ENCODE measurements at regions not wholly inside any gene's neighbourhood (a gene's known extent, or its start where the extent isn't known, plus 50 kb on each side); places are given as distances from the start of the nearest gene placed in this dataset.

DNA sequence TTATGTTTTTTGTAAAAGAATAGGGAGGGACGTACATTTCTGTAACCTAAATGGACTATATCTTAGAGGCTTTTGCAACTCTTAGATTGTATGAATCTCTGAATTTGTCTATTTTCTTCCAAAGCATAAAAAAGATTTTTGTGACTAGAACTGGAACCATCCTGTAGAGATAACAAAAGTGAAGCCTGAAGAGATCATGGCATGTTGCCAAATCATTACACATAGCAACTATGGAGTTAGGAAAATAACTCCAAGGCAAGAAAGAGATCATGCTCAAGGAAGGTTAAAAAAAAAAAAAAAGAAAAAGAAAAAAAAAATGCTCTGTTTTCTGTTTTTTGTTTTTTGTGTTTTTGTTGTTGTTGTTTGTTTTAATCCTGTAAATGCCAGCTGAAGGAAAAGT lies 567.7 kb upstream of the ZWINT start:
- DNase-seq (ENCODE audit: insufficient read length, low spot score), result no peak
- FAIRE-seq, result no peak
- TF ChIP-seq, protein P1, sequence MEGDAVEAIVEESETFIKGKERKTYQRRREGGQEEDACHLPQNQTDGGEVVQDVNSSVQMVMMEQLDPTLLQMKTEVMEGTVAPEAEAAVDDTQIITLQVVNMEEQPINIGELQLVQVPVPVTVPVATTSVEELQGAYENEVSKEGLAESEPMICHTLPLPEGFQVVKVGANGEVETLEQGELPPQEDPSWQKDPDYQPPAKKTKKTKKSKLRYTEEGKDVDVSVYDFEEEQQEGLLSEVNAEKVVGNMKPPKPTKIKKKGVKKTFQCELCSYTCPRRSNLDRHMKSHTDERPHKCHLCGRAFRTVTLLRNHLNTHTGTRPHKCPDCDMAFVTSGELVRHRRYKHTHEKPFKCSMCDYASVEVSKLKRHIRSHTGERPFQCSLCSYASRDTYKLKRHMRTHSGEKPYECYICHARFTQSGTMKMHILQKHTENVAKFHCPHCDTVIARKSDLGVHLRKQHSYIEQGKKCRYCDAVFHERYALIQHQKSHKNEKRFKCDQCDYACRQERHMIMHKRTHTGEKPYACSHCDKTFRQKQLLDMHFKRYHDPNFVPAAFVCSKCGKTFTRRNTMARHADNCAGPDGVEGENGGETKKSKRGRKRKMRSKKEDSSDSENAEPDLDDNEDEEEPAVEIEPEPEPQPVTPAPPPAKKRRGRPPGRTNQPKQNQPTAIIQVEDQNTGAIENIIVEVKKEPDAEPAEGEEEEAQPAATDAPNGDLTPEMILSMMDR (IDR thresholded peaks at IDR 0.05; ENCODE audit: insufficient read depth, missing control alignments), result no peak

DNA sequence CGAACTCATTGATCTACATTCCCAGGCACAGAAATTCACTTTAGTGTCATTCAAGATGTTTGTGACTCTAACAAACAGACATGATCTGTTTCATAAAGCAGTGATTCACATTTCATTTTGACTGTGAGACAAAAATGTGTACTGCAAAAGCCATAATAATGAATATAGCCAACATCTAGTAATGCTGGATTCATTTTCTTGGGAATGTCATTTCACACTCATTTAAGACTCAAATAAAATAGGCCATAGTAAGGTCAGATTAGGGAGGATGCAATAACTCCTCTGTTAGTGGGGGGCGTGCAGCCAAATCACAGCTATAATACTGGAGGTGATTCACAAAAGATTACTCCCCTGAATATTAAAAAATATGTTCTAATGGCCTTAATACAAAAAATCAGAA lies 566.6 kb upstream of the ZWINT start:
- FAIRE-seq (no peak), DNase-seq (ENCODE audit: insufficient read length, low spot score) (no peak)
- TF ChIP-seq, protein P1 (IDR thresholded peaks at IDR 0.05; ENCODE audit: insufficient read depth, missing control alignments), result no peak

DNA sequence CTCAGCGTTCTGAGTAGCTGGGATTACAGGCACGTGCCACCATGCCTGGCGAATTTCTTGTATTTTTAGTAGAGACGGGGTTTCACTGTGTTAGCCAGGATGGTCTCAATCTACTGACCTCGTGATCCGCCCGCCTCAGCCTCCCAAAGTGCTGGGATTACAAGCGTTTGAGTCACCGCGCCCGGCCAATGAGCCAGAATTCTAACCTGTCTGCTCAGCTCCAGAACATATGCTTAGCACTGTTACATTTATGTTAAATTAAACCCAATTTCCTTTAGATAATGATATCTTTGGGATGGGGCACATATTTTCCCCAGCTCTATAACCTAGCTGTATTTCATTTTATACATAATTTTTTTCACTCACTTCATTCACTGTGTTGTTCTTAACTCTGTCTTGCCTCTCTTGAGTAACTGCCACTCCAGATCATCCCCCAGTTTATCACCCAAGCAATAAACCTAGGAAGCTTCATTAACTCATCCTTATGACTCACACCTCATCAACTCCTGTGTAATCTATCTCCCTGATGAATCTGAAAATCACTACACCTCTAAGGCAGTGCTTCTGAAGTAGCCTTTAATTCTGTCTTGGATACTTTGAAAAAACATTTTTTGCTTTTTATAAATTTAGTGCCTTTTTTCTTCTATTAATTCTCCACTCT lies 559.7 kb upstream of the ZWINT start:
- TF ChIP-seq, protein P1 (IDR thresholded peaks at IDR 0.05; ENCODE audit: insufficient read depth, missing control alignments), result no peak
- FAIRE-seq (no peak), DNase-seq (ENCODE audit: insufficient read length, low spot score) (no peak)

DNA sequence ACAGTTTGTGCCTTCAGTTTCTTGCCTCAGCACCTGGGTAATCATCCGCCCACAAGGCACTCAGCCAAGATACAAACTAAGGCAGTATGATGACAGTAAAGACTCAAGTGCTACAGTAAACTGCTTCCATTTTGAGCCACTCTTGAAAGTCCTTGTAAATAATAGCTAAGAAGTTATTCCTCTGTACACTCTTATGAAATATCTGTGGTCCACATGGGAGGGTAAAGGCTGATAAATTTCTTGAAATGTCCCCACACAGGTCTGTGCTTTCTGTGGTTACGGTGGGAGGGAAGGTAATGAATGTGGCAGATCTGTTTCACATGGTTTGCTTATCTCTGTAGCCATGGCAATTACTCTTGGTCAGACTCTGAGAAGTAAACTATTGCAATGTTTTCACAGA lies 551.0 kb upstream of the ZWINT start:
- TF ChIP-seq, protein P1 (IDR thresholded peaks at IDR 0.05; ENCODE audit: insufficient read depth, missing control alignments), result no peak
- DNase-seq (ENCODE audit: insufficient read length, low spot score), result no peak
- no peak for FAIRE-seq

DNA sequence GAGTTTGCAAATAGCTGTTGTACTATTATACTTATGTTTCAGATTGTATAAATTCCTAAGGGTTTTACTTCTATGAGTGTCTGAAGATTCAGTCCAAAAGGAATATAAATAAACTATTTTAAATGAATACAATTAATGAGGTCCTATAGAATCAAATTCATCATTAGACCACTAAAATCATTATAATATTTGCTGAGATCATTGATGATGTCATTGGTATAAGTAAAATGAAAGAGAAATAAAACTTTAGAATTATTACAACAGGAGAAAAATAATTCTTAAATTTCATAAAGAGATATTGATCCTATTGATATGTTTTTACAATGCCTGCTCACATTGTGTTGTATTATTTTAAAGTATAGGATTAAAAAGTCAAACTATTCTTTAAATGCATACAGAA lies 544.0 kb upstream of the ZWINT start:
- TF ChIP-seq, protein P1 (IDR thresholded peaks at IDR 0.05; ENCODE audit: insufficient read depth, missing control alignments), result no peak
- DNase-seq (ENCODE audit: insufficient read length, low spot score) (no peak), FAIRE-seq (no peak)

DNA sequence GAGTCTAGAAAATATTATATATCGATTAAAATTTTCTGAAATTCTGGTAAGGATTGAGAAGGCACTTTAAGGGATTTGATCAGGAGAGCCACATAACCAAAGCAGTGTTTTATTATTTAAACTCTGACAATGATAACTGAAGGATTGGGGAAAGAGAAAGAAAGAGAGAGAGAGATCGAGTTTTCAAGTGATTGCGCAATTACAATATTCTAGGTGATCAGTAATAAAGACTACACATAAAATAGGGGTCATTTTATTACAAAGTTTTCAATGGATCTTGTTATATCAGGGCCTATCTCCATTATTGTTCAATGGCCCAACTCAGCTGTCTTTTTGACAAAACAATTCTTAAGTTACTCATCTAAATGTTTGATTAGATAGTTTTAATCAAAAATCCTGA lies 541.5 kb upstream of the ZWINT start:
- TF ChIP-seq, protein P1 (IDR thresholded peaks at IDR 0.05; ENCODE audit: insufficient read depth, missing control alignments), result no peak
- FAIRE-seq (no peak), DNase-seq (ENCODE audit: insufficient read length, low spot score) (no peak)

DNA sequence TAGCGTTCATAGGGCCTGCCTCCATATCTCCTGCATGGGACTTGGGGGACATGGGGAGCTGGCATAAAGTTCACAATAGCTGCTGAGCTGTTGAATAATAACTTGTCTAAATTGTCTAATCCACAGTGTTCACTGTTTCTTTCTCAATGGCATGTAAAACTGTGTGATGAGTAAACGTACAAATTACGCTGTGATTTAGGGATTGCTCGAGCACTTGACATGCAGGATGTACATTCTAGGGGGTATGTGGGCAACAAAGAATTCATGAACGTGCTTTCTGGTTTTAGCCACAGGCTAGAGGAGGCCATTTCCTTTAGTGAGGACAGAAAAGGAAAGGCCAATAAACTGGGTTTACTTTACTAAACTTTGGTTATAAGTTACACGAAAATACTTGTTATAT lies 534.2 kb upstream of the ZWINT start:
- FAIRE-seq (no peak), DNase-seq (ENCODE audit: insufficient read length, low spot score) (no peak)
- TF ChIP-seq, protein P1 (IDR thresholded peaks at IDR 0.05; ENCODE audit: insufficient read depth, missing control alignments), result no peak

Measured in D721Med (cell line).